Osteocyte (in vitro differentiated cells): ENCODE measurements at regions not wholly inside any gene's neighbourhood (a gene's known extent, or its start where the extent isn't known, plus 50 kb on each side); places are given as distances from the start of the nearest gene placed in this dataset.
"Not testable (repeated sequence)": the region's sequence is repeated elsewhere in the genome, so short reads cannot be mapped to it uniquely, and the experiment has no call there.

ENCODE experiments used
- DNase-seq: peaks from one replicate; pipeline ENCODE4 v3.0.0; 2021; ENCODE audit warnings: mixed read lengths; ENCODE audit not compliant: unreplicated experiment; ENCODE audit errors: extremely low spot score
- H3K27ac Mint-ChIP-seq: one replicate; pipeline ENCODE4 v1.8.0; 2021; ENCODE audit warnings: mild to moderate bottlenecking, mixed read lengths; ENCODE audit not compliant: unreplicated experiment
- H3K27me3 Mint-ChIP-seq: one replicate; pipeline ENCODE4 v1.8.0; 2021; ENCODE audit warnings: mixed read lengths; ENCODE audit not compliant: unreplicated experiment
- H3K36me3 Mint-ChIP-seq: one replicate; pipeline ENCODE4 v1.8.0; 2021; ENCODE audit warnings: mixed read lengths; ENCODE audit not compliant: unreplicated experiment
- H3K4me1 Mint-ChIP-seq: one replicate; pipeline ENCODE4 v1.8.0; 2021; ENCODE audit warnings: mixed read lengths; ENCODE audit not compliant: unreplicated experiment
- H3K4me3 Mint-ChIP-seq: one replicate; pipeline ENCODE4 v1.8.0; 2021; ENCODE audit warnings: mild to moderate bottlenecking, moderate library complexity, mixed read lengths; ENCODE audit not compliant: unreplicated experiment
- H3K9me3 Mint-ChIP-seq: one replicate; pipeline ENCODE4 v1.8.0; 2021; ENCODE audit warnings: mixed read lengths; ENCODE audit not compliant: unreplicated experiment
- TF ChIP-seq, protein P1 (sequence below): fragments of 200-600 bp; sonication (generic); IDR thresholded peaks from 2 replicates; pipeline ENCODE4 v1.5.0; 2021; ENCODE audit warnings: antibody characterized with exemption, mild to moderate bottlenecking, moderate library complexity

- no peaks in the 10 kb centered on the region for H3K9me3 Mint-ChIP-seq
- no peaks in the 10 kb centered on the region for H3K4me1 Mint-ChIP-seq
- H3K27me3 Mint-ChIP-seq: peaks cover 11% of the 10 kb centered on the region
- H3K4me3 Mint-ChIP-seq: no peak overlapping the region
- H3K36me3 Mint-ChIP-seq: no peaks in the 10 kb centered on the region
- DNase-seq: no peak
- no peak overlapping the region for H3K27ac Mint-ChIP-seq
- TF ChIP-seq, protein P1, sequence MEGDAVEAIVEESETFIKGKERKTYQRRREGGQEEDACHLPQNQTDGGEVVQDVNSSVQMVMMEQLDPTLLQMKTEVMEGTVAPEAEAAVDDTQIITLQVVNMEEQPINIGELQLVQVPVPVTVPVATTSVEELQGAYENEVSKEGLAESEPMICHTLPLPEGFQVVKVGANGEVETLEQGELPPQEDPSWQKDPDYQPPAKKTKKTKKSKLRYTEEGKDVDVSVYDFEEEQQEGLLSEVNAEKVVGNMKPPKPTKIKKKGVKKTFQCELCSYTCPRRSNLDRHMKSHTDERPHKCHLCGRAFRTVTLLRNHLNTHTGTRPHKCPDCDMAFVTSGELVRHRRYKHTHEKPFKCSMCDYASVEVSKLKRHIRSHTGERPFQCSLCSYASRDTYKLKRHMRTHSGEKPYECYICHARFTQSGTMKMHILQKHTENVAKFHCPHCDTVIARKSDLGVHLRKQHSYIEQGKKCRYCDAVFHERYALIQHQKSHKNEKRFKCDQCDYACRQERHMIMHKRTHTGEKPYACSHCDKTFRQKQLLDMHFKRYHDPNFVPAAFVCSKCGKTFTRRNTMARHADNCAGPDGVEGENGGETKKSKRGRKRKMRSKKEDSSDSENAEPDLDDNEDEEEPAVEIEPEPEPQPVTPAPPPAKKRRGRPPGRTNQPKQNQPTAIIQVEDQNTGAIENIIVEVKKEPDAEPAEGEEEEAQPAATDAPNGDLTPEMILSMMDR: no peak
Measured at GRCh38 chr11:87639753-87640364, 535.4 kb downstream of the RAB38 start.

DNA sequence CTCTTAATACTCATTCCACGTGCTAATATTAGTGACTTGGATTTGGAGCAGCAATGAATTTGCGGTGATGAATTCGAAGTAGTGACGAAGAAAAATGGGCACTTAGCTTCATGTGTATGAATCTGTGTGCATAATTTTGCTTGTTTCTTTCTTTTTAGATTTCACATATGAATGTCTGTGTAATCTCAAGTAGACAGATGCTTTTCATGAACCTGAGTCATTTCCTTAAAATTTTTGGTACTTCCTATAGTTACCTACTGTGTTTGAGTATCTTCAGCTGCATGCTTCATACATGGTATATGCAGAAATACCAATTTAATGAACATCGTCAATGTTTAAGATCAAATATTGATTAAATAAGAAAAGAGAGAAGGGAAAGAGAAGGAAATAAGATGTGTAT, 540.2 kb downstream of the RAB38 start:
- H3K27me3 Mint-ChIP-seq: peaks cover 5% of the 10 kb centered on the region
- TF ChIP-seq, protein P1: no peak
- no peaks in the 10 kb centered on the region for H3K36me3 Mint-ChIP-seq
- no peak overlapping the region for H3K27ac Mint-ChIP-seq
- DNase-seq: no peak
- no peaks in the 10 kb centered on the region for H3K9me3 Mint-ChIP-seq
- H3K4me1 Mint-ChIP-seq: no peaks in the 10 kb centered on the region
- H3K4me3 Mint-ChIP-seq: no peak overlapping the region

GRCh38 chr11:87634331-87634730, 540.9 kb downstream of the RAB38 start:
- Mint-ChIP-seq H3K4me3 (no peak overlapping the region), H3K27ac (no peak overlapping the region), H3K27me3 (peaks cover 5% of the 10 kb centered on the region), H3K4me1 (no peaks in the 10 kb centered on the region), H3K9me3 (no peaks in the 10 kb centered on the region), H3K36me3 (no peaks in the 10 kb centered on the region)
- DNase-seq: no peak
- TF ChIP-seq, protein P1: no peak

DNA sequence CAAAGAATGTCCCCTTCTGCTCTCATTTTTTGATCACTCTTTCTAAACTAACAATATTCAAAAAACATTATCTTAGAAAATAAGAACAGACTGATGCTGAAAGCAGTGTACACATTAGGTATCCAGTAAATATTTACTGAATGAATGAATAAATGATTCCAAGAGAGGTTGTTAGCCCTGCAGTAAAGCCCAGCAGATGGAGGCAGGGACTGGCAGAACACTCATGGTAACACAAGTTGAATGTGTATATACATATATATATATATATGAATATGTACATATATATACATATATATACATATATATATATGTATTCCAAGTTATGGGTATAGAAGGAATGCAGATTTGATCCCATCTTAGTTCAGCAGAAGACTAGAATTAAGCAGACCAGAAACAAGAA, 546.3 kb downstream of the RAB38 start:
- TF ChIP-seq, protein P1: no peak
- H3K4me1 Mint-ChIP-seq: no peaks in the 10 kb centered on the region
- no peak overlapping the region for H3K4me3 Mint-ChIP-seq
- no peak overlapping the region for H3K27ac Mint-ChIP-seq
- H3K27me3 Mint-ChIP-seq: peaks cover 2% of the 10 kb centered on the region
- no peak for DNase-seq
- peaks cover 13% of the 10 kb centered on the region for H3K9me3 Mint-ChIP-seq
- no peaks in the 10 kb centered on the region for H3K36me3 Mint-ChIP-seq

DNA sequence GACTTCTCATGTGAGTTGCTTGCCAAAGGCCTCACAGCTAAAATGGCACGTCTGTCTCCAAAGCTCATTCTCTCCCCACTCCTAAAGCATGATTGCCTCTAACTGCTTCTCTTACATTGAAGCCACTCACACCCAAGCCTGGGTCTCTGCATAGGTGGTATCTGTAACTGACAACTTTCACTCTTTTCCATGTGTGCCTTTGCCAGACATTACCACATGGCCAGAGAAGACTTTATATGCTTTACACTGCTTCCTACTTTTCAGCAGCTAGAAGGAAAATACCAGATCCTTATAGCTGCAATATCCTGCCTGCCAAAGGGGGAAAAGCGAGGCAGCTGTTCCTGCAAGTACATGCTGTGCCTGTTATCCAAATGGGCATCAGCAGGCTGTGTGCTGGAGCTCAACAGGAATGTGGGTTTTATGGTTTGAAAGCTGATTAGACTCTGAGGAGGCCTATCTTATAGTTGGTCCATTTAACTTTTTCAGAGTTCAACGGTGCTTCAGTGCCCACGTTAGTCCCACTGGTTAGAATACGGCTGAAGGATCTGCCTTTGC, 547.1 kb downstream of the RAB38 start:
- H3K4me1 Mint-ChIP-seq: no peaks in the 10 kb centered on the region
- H3K4me3 Mint-ChIP-seq: no peak overlapping the region
- H3K27ac Mint-ChIP-seq: no peak overlapping the region
- TF ChIP-seq, protein P1: no peak
- peaks cover 13% of the 10 kb centered on the region for H3K9me3 Mint-ChIP-seq
- peaks cover 2% of the 10 kb centered on the region for H3K27me3 Mint-ChIP-seq
- no peak for DNase-seq
- H3K36me3 Mint-ChIP-seq: no peaks in the 10 kb centered on the region

GRCh38 chr11:87623531-87624365, 551.5 kb downstream of the RAB38 start:
- not testable (repeated sequence) for H3K27ac Mint-ChIP-seq, H3K4me3 Mint-ChIP-seq, H3K4me1 Mint-ChIP-seq, H3K36me3 Mint-ChIP-seq, DNase-seq, H3K27me3 Mint-ChIP-seq
- H3K9me3 Mint-ChIP-seq: peaks cover 19% of the 10 kb centered on the region
